SHP77 (cell line): ENCODE measurements at regions not wholly inside any gene's neighbourhood (a gene's known extent, or its start where the extent isn't known, plus 50 kb on each side); places are given as distances from the start of the nearest gene placed in this dataset.

Source experiments
- DNase-seq, 2 experiments: peaks; one replicate each; lab custom pipeline; 2025; lab: John Stamatoyannopoulos, UW

GRCh38 chr7:108697254-108697653, 127.6 kb downstream of the DNAJB9 start:
- no peak for DNase-seq

- DNase-seq, result no peak
Measured at GRCh38 chr7:108711611-108712010, 141.9 kb downstream of the DNAJB9 start.

- DNase-seq, result no peak
Measured at GRCh38 chr7:108716783-108717182, 147.1 kb downstream of the DNAJB9 start.

- no peak for DNase-seq
Measured at GRCh38 chr7:108717781-108718180, 148.1 kb downstream of the DNAJB9 start.

- no peak for DNase-seq
Measured at GRCh38 chr7:108719631-108720030, 150.0 kb downstream of the DNAJB9 start.

GRCh38 chr7:108722561-108722960, 152.9 kb downstream of the DNAJB9 start:
- DNase-seq, result no peak

GRCh38 chr7:108723381-108723814, 153.7 kb downstream of the DNAJB9 start:
- peak in 1 of 2 experiments; percentile 1 for DNase-seq

GRCh38 chr7:108724251-108725100, 154.8 kb downstream of the DNAJB9 start:
- no peak for DNase-seq

GRCh38 chr7:108735814-108736213, 166.1 kb downstream of the DNAJB9 start:
- no peak for DNase-seq

- no peak for DNase-seq
Measured at GRCh38 chr7:108736221-108736891, 166.7 kb downstream of the DNAJB9 start.

GRCh38 chr7:108770981-108771745, 201.5 kb downstream of the DNAJB9 start:
- DNase-seq, result no peak

- no peak for DNase-seq
Measured at GRCh38 chr7:108771853-108772252, 202.2 kb downstream of the DNAJB9 start.

GRCh38 chr7:108777966-108778365, 208.3 kb downstream of the DNAJB9 start:
- DNase-seq, result no peak

GRCh38 chr7:108789451-108789850, 219.8 kb downstream of the DNAJB9 start:
- DNase-seq, result no peak

GRCh38 chr7:108794466-108794865, 224.8 kb downstream of the DNAJB9 start:
- DNase-seq, result no peak

GRCh38 chr7:108802650-108803049, 233.0 kb downstream of the DNAJB9 start:
- DNase-seq, result no peak

- DNase-seq, result peak in 1 of 2 experiments; percentile 3
Measured at GRCh38 chr7:108805808-108806397, 236.2 kb downstream of the DNAJB9 start.

- no peak for DNase-seq
Measured at GRCh38 chr7:108808549-108809266, 239.0 kb downstream of the DNAJB9 start.

- DNase-seq, result no peak
Measured at GRCh38 chr7:108809356-108809755, 239.7 kb downstream of the DNAJB9 start.

- no peak for DNase-seq
Measured at GRCh38 chr7:108810756-108811385, 241.2 kb downstream of the DNAJB9 start.
